Liver (tissue), 8 donors: ENCODE measurements at regions not wholly inside any gene's neighbourhood (a gene's known extent, or its start where the extent isn't known, plus 50 kb on each side); places are given as distances from the start of the nearest gene placed in this dataset.

Experiments used
- DNase-seq: peaks from one replicate; pipeline ENCODE4 v3.0.0-alpha.2; 2017; ENCODE audit warnings: low spot score
- H3K27ac ChIP-seq, 2 donors: one replicate each; pipeline ENCODE4 v1.7.0; 2013; ENCODE audit warnings: inconsistent platforms in 2 of 2, low read length in 2 of 2, control low read depth in 1 of 2, low read depth in 1 of 2, mild to moderate bottlenecking in 1 of 2
- H3K27me3 ChIP-seq, 4 donors: one replicate each; pipeline versions ENCODE4 v1.6.1 to v1.7.0; 2013; ENCODE audit warnings: low read length in 3 of 4, inconsistent platforms in 1 of 4, mild to moderate bottlenecking in 1 of 4, moderate library complexity in 1 of 4; ENCODE audit not compliant: control insufficient read depth in 4 of 4, insufficient read depth in 4 of 4
- H3K36me3 ChIP-seq, 4 donors: one replicate each; pipeline versions ENCODE4 v1.6.1 to v1.7.0; 2013; ENCODE audit warnings: low read length in 3 of 4, mild to moderate bottlenecking in 3 of 4, low read depth in 1 of 4, moderate library complexity in 1 of 4; ENCODE audit not compliant: control insufficient read depth in 4 of 4, insufficient read depth in 3 of 4
- H3K4me1 ChIP-seq, 4 donors: one replicate each; pipeline versions ENCODE4 v1.6.1 to v1.7.0; 2013; ENCODE audit warnings: low read length in 3 of 4, mild to moderate bottlenecking in 3 of 4, moderate library complexity in 1 of 4; ENCODE audit not compliant: control insufficient read depth in 4 of 4, insufficient read depth in 4 of 4
- H3K4me3 ChIP-seq, 3 donors: one replicate each; pipeline versions ENCODE4 v1.6.1 to v1.7.0; 2013; ENCODE audit warnings: low read length in 3 of 3, control low read depth in 1 of 3, low read depth in 1 of 3, mild to moderate bottlenecking in 1 of 3
- H3K9ac ChIP-seq, 2 donors: one replicate each; pipeline ENCODE4 v1.7.0; 2013; ENCODE audit warnings: low read length in 2 of 2, mild to moderate bottlenecking in 2 of 2, moderate library complexity in 2 of 2, control low read depth in 1 of 2, low read depth in 1 of 2
- H3K9me3 ChIP-seq, 4 donors: one replicate each; pipeline versions ENCODE4 v1.6.1 to v1.7.0; 2013; ENCODE audit warnings: low read length in 3 of 4; ENCODE audit not compliant: control insufficient read depth in 4 of 4
- EGR1 ChIP-seq, 2 donors: IDR thresholded peaks; 2 replicates each; pipeline ENCODE4 v1.6.1; 2016 to 2018; ENCODE audit warnings: antibody characterized with exemption in 2 of 2, low read depth in 2 of 2
- FOXA1 ChIP-seq: IDR thresholded peaks from 2 replicates; pipeline ENCODE4 v1.6.1; 2016; ENCODE audit warnings: antibody characterized with exemption
- FOXA2 ChIP-seq: IDR thresholded peaks from 2 replicates; pipeline ENCODE4 v1.6.1; 2016; ENCODE audit warnings: antibody characterized with exemption
- GABPA ChIP-seq, 2 donors: IDR thresholded peaks in 1 of 2; conservative IDR thresholded peaks in 1 of 2; 2 replicates each; pipeline ENCODE4 v1.6.1; 2016; ENCODE audit warnings: antibody characterized with exemption in 2 of 2, mild to moderate bottlenecking in 1 of 2, moderate library complexity in 1 of 2
- HNF4A ChIP-seq, 2 donors: conservative IDR thresholded peaks; 2 replicates each; pipeline ENCODE4 v1.6.1; 2016; ENCODE audit warnings: antibody characterized with exemption in 2 of 2, mild to moderate bottlenecking in 2 of 2
- HNF4G ChIP-seq: IDR thresholded peaks from 2 replicates; pipeline ENCODE4 v1.6.1; 2016; ENCODE audit warnings: antibody characterized with exemption
- JUND ChIP-seq, 2 donors: IDR thresholded peaks; 2 replicates each; pipeline ENCODE4 v1.6.1; 2016; ENCODE audit warnings: antibody characterized with exemption in 2 of 2
- NR2F2 ChIP-seq: IDR thresholded peaks from 2 replicates; pipeline ENCODE4 v1.6.1; 2016; ENCODE audit warnings: antibody characterized with exemption
- RAD21 ChIP-seq, 2 donors: IDR thresholded peaks; 2 replicates each; pipeline ENCODE4 v1.6.1; 2016; ENCODE audit warnings: antibody characterized with exemption in 2 of 2, mild to moderate bottlenecking in 2 of 2
- RXRA ChIP-seq, 2 donors: IDR thresholded peaks; 2 replicates each; pipeline ENCODE4 v1.6.1; 2017 to 2018; ENCODE audit warnings: antibody characterized with exemption in 2 of 2, mild to moderate bottlenecking in 1 of 2
- SP1 ChIP-seq: IDR thresholded peaks from 2 replicates; pipeline ENCODE4 v1.6.1; 2018; ENCODE audit warnings: antibody characterized with exemption, mild to moderate bottlenecking
- TAF1 ChIP-seq: conservative IDR thresholded peaks from 2 replicates; pipeline ENCODE4 v1.6.1; 2016; ENCODE audit warnings: antibody characterized with exemption, mild to moderate bottlenecking
- YY1 ChIP-seq: IDR thresholded peaks from 2 replicates; pipeline ENCODE4 v1.6.1; 2016; ENCODE audit warnings: antibody characterized with exemption, mild to moderate bottlenecking
- WGBS: extraction: QIAGEN DNeasy Blood & Tissue Kit; methylation state at CpG from one replicate; pipeline ENCODE4 v1.1.7; 2013; 5-methylcytosine and 5-hydroxymethylcytosine counted together
- TF ChIP-seq, protein P1 (sequence below): IDR thresholded peaks from 2 replicates; pipeline ENCODE4 v1.6.1; 2016; ENCODE audit warnings: antibody characterized with exemption
- TF ChIP-seq, protein P2 (sequence below): fragments of 150-350 bp; IDR thresholded peaks from 2 replicates; pipeline ENCODE4 v1.5.1; 2017; ENCODE audit warnings: improper control_type of control experiment, low read depth, low read length; ENCODE audit not compliant: missing input control
- TF ChIP-seq, protein P3 (sequence below): IDR thresholded peaks from 2 replicates; pipeline ENCODE4 v1.6.1; 2016; ENCODE audit warnings: antibody characterized with exemption
- TF ChIP-seq, protein P4 (sequence below): IDR thresholded peaks from 2 replicates; pipeline ENCODE4 v1.6.1; 2016; ENCODE audit warnings: antibody characterized with exemption
- TF ChIP-seq, protein P5 (sequence below): IDR thresholded peaks from 2 replicates; pipeline ENCODE4 v1.6.1; 2016; ENCODE audit warnings: antibody characterized with exemption, mild to moderate bottlenecking
- donor health status: healthy.
- donor health status: healthy.
- donor health status: healthy.
- donor health status: healthy.
- donor health status: healthy.

DNA sequence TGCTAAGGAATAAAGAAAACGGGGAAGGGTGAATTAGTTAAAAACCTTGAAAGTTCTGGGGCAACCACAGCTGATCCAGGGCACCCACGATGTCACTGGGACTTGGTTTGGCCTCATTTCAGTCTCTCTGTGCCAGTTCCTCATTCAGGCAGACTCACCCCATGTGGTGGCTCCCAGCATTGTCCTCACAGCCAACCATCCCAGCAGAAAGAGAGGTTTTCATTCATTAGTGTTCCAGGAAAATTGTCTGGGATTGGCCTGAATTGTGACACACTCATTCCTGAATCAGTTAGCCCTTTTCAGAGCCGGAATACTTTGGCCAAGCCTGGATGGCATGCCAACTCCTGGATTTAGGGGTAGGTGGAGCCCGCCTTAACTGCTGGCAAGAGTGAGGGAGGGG lies 367.7 kb downstream of the PRDM2 start:
- Histone ChIP-seq H3K9me3 (peaks cover 0 to 2% (median 0%) of the 10 kb centered on the region in 4 donors), H3K27ac (no peak overlapping the region), H3K27me3 (peaks cover 0 to 8% (median 0%) of the 10 kb centered on the region in 4 donors), H3K4me1 (no peaks in the 10 kb centered on the region), H3K36me3 (no peaks in the 10 kb centered on the region), H3K4me3 (no peak overlapping the region), H3K9ac (no peak overlapping the region)
- WGBS, result 63% methylated on average over 4 of the region's 4 CpGs
- DNase-seq, result no peak
- TF ChIP-seq HNF4A (conservative IDR thresholded peaks at IDR 0.05) (no peak), GABPA (IDR thresholded peaks at IDR 0.05 in 1 of 2, conservative IDR thresholded peaks at IDR 0.05 in 1 of 2) (no peak), FOXA2 (no peak), HNF4G (no peak), FOXA1 (no peak), SP1 (no peak), YY1 (no peak), RXRA (IDR thresholded peaks at IDR 0.05) (no peak), RAD21 (IDR thresholded peaks at IDR 0.05) (no peak), EGR1 (IDR thresholded peaks at IDR 0.05; ENCODE audit: low read depth in 2 of 2) (no peak), TAF1 (no peak), NR2F2 (no peak), JUND (IDR thresholded peaks at IDR 0.05) (no peak)
- TF ChIP-seq, protein P1, sequence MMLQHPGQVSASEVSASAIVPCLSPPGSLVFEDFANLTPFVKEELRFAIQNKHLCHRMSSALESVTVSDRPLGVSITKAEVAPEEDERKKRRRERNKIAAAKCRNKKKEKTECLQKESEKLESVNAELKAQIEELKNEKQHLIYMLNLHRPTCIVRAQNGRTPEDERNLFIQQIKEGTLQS, result no peak
- TF ChIP-seq, protein P2, sequence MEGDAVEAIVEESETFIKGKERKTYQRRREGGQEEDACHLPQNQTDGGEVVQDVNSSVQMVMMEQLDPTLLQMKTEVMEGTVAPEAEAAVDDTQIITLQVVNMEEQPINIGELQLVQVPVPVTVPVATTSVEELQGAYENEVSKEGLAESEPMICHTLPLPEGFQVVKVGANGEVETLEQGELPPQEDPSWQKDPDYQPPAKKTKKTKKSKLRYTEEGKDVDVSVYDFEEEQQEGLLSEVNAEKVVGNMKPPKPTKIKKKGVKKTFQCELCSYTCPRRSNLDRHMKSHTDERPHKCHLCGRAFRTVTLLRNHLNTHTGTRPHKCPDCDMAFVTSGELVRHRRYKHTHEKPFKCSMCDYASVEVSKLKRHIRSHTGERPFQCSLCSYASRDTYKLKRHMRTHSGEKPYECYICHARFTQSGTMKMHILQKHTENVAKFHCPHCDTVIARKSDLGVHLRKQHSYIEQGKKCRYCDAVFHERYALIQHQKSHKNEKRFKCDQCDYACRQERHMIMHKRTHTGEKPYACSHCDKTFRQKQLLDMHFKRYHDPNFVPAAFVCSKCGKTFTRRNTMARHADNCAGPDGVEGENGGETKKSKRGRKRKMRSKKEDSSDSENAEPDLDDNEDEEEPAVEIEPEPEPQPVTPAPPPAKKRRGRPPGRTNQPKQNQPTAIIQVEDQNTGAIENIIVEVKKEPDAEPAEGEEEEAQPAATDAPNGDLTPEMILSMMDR, result no peak
- TF ChIP-seq, protein P3, sequence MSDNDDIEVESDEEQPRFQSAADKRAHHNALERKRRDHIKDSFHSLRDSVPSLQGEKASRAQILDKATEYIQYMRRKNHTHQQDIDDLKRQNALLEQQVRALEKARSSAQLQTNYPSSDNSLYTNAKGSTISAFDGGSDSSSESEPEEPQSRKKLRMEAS, result no peak
- TF ChIP-seq, protein P4, sequence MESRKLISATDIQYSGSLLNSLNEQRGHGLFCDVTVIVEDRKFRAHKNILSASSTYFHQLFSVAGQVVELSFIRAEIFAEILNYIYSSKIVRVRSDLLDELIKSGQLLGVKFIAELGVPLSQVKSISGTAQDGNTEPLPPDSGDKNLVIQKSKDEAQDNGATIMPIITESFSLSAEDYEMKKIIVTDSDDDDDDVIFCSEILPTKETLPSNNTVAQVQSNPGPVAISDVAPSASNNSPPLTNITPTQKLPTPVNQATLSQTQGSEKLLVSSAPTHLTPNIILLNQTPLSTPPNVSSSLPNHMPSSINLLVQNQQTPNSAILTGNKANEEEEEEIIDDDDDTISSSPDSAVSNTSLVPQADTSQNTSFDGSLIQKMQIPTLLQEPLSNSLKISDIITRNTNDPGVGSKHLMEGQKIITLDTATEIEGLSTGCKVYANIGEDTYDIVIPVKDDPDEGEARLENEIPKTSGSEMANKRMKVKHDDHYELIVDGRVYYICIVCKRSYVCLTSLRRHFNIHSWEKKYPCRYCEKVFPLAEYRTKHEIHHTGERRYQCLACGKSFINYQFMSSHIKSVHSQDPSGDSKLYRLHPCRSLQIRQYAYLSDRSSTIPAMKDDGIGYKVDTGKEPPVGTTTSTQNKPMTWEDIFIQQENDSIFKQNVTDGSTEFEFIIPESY, result no peak
- TF ChIP-seq, protein P5, sequence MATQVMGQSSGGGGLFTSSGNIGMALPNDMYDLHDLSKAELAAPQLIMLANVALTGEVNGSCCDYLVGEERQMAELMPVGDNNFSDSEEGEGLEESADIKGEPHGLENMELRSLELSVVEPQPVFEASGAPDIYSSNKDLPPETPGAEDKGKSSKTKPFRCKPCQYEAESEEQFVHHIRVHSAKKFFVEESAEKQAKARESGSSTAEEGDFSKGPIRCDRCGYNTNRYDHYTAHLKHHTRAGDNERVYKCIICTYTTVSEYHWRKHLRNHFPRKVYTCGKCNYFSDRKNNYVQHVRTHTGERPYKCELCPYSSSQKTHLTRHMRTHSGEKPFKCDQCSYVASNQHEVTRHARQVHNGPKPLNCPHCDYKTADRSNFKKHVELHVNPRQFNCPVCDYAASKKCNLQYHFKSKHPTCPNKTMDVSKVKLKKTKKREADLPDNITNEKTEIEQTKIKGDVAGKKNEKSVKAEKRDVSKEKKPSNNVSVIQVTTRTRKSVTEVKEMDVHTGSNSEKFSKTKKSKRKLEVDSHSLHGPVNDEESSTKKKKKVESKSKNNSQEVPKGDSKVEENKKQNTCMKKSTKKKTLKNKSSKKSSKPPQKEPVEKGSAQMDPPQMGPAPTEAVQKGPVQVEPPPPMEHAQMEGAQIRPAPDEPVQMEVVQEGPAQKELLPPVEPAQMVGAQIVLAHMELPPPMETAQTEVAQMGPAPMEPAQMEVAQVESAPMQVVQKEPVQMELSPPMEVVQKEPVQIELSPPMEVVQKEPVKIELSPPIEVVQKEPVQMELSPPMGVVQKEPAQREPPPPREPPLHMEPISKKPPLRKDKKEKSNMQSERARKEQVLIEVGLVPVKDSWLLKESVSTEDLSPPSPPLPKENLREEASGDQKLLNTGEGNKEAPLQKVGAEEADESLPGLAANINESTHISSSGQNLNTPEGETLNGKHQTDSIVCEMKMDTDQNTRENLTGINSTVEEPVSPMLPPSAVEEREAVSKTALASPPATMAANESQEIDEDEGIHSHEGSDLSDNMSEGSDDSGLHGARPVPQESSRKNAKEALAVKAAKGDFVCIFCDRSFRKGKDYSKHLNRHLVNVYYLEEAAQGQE, result no peak
